A549 (cell line): ENCODE measurements at regions not wholly inside any gene's neighbourhood (a gene's known extent, or its start where the extent isn't known, plus 50 kb on each side); places are given as distances from the start of the nearest gene placed in this dataset.

Experiments
- ATAC-seq, 2 experiments: fragments of 200-7000 bp in 1 of 2; fragments of >200 bp in 1 of 2; cut with Nextera tagmentation in 1 of 2; cut with Tn5 transposase in 1 of 2; 3 replicates each; pipeline versions ENCODE4 v1.8.0 to v1.9.1; 2018 to 2020; ENCODE audit warnings: mild to moderate bottlenecking in 1 of 2, moderate library complexity in 1 of 2
- CTCF ChIA-PET: fragments of 300-600 bp; sonication (Branson Sonifier 250); formaldehyde crosslinking; extraction: SDS; loops from one replicate; lab custom pipeline; 2021; ENCODE audit warnings: antibody characterized with exemption, inconsistent platforms; lab: Yijun Ruan, JAX
- POLR2A ChIA-PET: fragments of 350-600 bp; formaldehyde crosslinking; extraction: SDS; loops from one replicate; lab custom pipeline; 2021; ENCODE audit warnings: antibody characterized with exemption, inconsistent platforms; lab: Yijun Ruan, JAX
- DNase-seq, 2 experiments: peaks; one replicate each; pipeline versions ENCODE4 v3.0.0 to v3.0.0-alpha.2; 2011 to 2016; ENCODE audit warnings: low read depth in 1 of 2, low spot score in 1 of 2
- FAIRE-seq: peaks from 2 replicates; lab custom pipeline; 2011; peaks lifted over from hg19 to GRCh38; lab: Jason Lieb, UNC
- H3K27ac ChIP-seq, 2 experiments: fragments of >200 bp; sonication (Bioruptor Twin); formaldehyde crosslinking; 3 replicates each; pipeline ENCODE4 v1.5.1; 2016 to 2017
- H3K4me1 ChIP-seq: fragments of >200 bp; sonication (Bioruptor Twin); formaldehyde crosslinking; 3 replicates; pipeline ENCODE4 v1.6.1; 2016
- H3K4me2 ChIP-seq: fragments of >200 bp; sonication (Bioruptor Twin); formaldehyde crosslinking; 3 replicates; pipeline ENCODE4 v1.6.1; 2016
- H3K4me3 ChIP-seq: fragments of >200 bp; sonication (Bioruptor Twin); formaldehyde crosslinking; 3 replicates; pipeline ENCODE4 v1.5.1; 2016
- H3K9me3 ChIP-seq: fragments of >200 bp; sonication (Bioruptor Twin); formaldehyde crosslinking; 3 replicates; pipeline ENCODE4 v1.6.1; 2016
- CBX2 ChIP-seq: fragments of 200-600 bp; sonication (generic); IDR thresholded peaks from 2 replicates; pipeline ENCODE4 v1.6.1; 2016; ENCODE audit warnings: low read depth, mild to moderate bottlenecking, borderline replicate concordance
- CBX8 ChIP-seq: fragments of 200-600 bp; sonication (generic); IDR thresholded peaks from 2 replicates; pipeline ENCODE4 v1.6.1; 2016
- CHD2 ChIP-seq: fragments of 150-350 bp; IDR thresholded peaks from 2 replicates; pipeline ENCODE4 v1.6.1; 2014; ENCODE audit warnings: low read length; ENCODE audit not compliant: partially characterized antibody
- CTCF ChIP-seq: fragments of >200 bp; sonication (Bioruptor Twin); formaldehyde crosslinking; IDR thresholded peaks from 3 replicates; pipeline ENCODE4 v1.5.1; 2016
- EHMT2 ChIP-seq: fragments of 200-600 bp; sonication (generic); IDR thresholded peaks from 2 replicates; pipeline ENCODE4 v1.6.1; 2016; ENCODE audit warnings: antibody characterized with exemption, low read depth, mild to moderate bottlenecking, moderate library complexity
- HEYL ChIP-seq: fragments of 250-450 bp; sonication (Bioruptor Pico); IDR thresholded peaks from 2 replicates; pipeline ENCODE4 v1.8.0; 2021; ENCODE audit warnings: mild to moderate bottlenecking, moderate library complexity
- HOXA7 ChIP-seq: fragments of 250-450 bp; sonication (Bioruptor Pico); IDR thresholded peaks from 2 replicates; pipeline ENCODE4 v1.5.0; 2020; ENCODE audit warnings: mild to moderate bottlenecking, moderate library complexity
- HOXB13 ChIP-seq: fragments of 250-450 bp; sonication (Bioruptor Pico); IDR thresholded peaks from 2 replicates; pipeline ENCODE4 v1.5.0; 2020; ENCODE audit warnings: low read depth, mild to moderate bottlenecking, moderate library complexity
- JUN ChIP-seq, 2 experiments: fragments of >200 bp; sonication (Bioruptor Twin); formaldehyde crosslinking; IDR thresholded peaks; 2 replicates in 1 of 2; 3 replicates in 1 of 2; pipeline ENCODE4 v1.6.1; 2016 to 2017
- JUNB ChIP-seq: fragments of >200 bp; sonication (Bioruptor Twin); formaldehyde crosslinking; IDR thresholded peaks from 2 replicates; pipeline ENCODE4 v1.6.1; 2016
- KDM1A ChIP-seq: fragments of 200-600 bp; sonication (generic); IDR thresholded peaks from 2 replicates; pipeline ENCODE4 v1.6.1; 2016; ENCODE audit warnings: low read depth, mild to moderate bottlenecking
- KDM5A ChIP-seq: fragments of 200-600 bp; sonication (generic); IDR thresholded peaks from 2 replicates; pipeline ENCODE4 v1.6.1; 2016; ENCODE audit warnings: antibody characterized with exemption, mild to moderate bottlenecking
- MAFK ChIP-seq: fragments of 450-650 bp; IDR thresholded peaks from 2 replicates; pipeline ENCODE4 v1.6.1; 2014; ENCODE audit not compliant: partially characterized antibody
- NPAS2 ChIP-seq: fragments of 250-450 bp; sonication (Bioruptor Pico); IDR thresholded peaks from 2 replicates; pipeline ENCODE4 v1.8.0; 2022; ENCODE audit warnings: mild to moderate bottlenecking, moderate library complexity, borderline replicate concordance
- PHF8 ChIP-seq: fragments of 200-600 bp; sonication (generic); IDR thresholded peaks from 2 replicates; pipeline ENCODE4 v1.6.1; 2016; ENCODE audit warnings: low read depth, mild to moderate bottlenecking, antibody characterized with exemption, moderate library complexity, borderline replicate concordance
- RARB ChIP-seq: fragments of 250-450 bp; sonication (Bioruptor Pico); IDR thresholded peaks from 2 replicates; pipeline ENCODE4 v1.8.0; 2021; ENCODE audit warnings: mild to moderate bottlenecking, moderate library complexity
- SREBF2 ChIP-seq: fragments of 450-650 bp; IDR thresholded peaks from 2 replicates; pipeline ENCODE4 v1.6.1; 2014; ENCODE audit warnings: mild to moderate bottlenecking, moderate library complexity
- TP53 ChIP-seq: fragments of 250-450 bp; sonication (Bioruptor Pico); IDR thresholded peaks from 2 replicates; pipeline ENCODE4 v1.5.0; 2021; ENCODE audit warnings: mild to moderate bottlenecking, moderate library complexity
- ZC3H11A ChIP-seq: fragments of 450-650 bp; IDR thresholded peaks from 2 replicates; pipeline ENCODE4 v1.6.1; 2014; ENCODE audit warnings: antibody characterized with exemption, mild to moderate bottlenecking
- ZFP36 ChIP-seq: fragments of 450-650 bp; IDR thresholded peaks from 2 replicates; pipeline ENCODE4 v1.6.1; 2014; ENCODE audit warnings: borderline replicate concordance; ENCODE audit not compliant: partially characterized antibody
- ZNF302 ChIP-seq: fragments of 250-450 bp; sonication (Bioruptor Pico); IDR thresholded peaks from 2 replicates; pipeline ENCODE4 v1.9.0; 2021; ENCODE audit warnings: inconsistent platforms, mild to moderate bottlenecking, moderate library complexity
- ZSCAN20 ChIP-seq: fragments of 250-450 bp; sonication (Bioruptor Pico); IDR thresholded peaks from 2 replicates; pipeline ENCODE4 v1.8.0; 2022; ENCODE audit warnings: mild to moderate bottlenecking, moderate library complexity
- WGBS: methylation state at CpG from one replicate; pipeline ENCODE4 v1.1.6; 2017; ENCODE audit errors: missing lambda C conversion rate; 5-methylcytosine and 5-hydroxymethylcytosine counted together
- TF ChIP-seq, protein P1 (sequence below): fragments of 200-600 bp; sonication (generic); IDR thresholded peaks from 2 replicates; pipeline ENCODE4 v1.6.1; 2016; ENCODE audit warnings: antibody characterized with exemption, mild to moderate bottlenecking, moderate library complexity
- TF ChIP-seq, protein P2 (sequence below): fragments of 150-350 bp; IDR thresholded peaks from 2 replicates; pipeline ENCODE4 v1.6.1; 2014; ENCODE audit warnings: low read depth, mild to moderate bottlenecking, low read length
- TF ChIP-seq, protein P3 (sequence below): fragments of 250-450 bp; sonication (Bioruptor Pico); IDR thresholded peaks from 2 replicates; pipeline ENCODE4 v1.5.0; 2020; ENCODE audit warnings: low read depth, mild to moderate bottlenecking, moderate library complexity

GRCh38 chr16:5722116-5722619, 624.6 kb upstream of the EEF2KMT start:
- CTCF ChIA-PET: no interaction called here
- Histone ChIP-seq H3K9me3 (no peaks in the 10 kb centered on the region), H3K4me3 (no peak overlapping the region), H3K4me2 (no peak overlapping the region), H3K27ac (no peak overlapping the region), H3K4me1 (no peaks in the 10 kb centered on the region)
- WGBS: 20% methylated on average over 5 of the region's 5 CpGs
- ATAC-seq (no peak), FAIRE-seq (no peak), DNase-seq (no peak)
- POLR2A ChIA-PET: no interaction called here
- TF ChIP-seq CHD2 (no peak), HEYL (no peak), CBX8 (no peak), CTCF (no peak), RARB (CRISPR knock-in tag) (no peak), KDM5A (no peak), SREBF2 (no peak), ZNF302 (CRISPR knock-in tag) (no peak), JUN (IDR thresholded peaks at IDR 0.05) (no peak), JUNB (no peak)
- TF ChIP-seq, protein P1, sequence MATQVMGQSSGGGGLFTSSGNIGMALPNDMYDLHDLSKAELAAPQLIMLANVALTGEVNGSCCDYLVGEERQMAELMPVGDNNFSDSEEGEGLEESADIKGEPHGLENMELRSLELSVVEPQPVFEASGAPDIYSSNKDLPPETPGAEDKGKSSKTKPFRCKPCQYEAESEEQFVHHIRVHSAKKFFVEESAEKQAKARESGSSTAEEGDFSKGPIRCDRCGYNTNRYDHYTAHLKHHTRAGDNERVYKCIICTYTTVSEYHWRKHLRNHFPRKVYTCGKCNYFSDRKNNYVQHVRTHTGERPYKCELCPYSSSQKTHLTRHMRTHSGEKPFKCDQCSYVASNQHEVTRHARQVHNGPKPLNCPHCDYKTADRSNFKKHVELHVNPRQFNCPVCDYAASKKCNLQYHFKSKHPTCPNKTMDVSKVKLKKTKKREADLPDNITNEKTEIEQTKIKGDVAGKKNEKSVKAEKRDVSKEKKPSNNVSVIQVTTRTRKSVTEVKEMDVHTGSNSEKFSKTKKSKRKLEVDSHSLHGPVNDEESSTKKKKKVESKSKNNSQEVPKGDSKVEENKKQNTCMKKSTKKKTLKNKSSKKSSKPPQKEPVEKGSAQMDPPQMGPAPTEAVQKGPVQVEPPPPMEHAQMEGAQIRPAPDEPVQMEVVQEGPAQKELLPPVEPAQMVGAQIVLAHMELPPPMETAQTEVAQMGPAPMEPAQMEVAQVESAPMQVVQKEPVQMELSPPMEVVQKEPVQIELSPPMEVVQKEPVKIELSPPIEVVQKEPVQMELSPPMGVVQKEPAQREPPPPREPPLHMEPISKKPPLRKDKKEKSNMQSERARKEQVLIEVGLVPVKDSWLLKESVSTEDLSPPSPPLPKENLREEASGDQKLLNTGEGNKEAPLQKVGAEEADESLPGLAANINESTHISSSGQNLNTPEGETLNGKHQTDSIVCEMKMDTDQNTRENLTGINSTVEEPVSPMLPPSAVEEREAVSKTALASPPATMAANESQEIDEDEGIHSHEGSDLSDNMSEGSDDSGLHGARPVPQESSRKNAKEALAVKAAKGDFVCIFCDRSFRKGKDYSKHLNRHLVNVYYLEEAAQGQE: no peak

GRCh38 chr16:5715155-5715554, 617.6 kb upstream of the EEF2KMT start:
- TF ChIP-seq ZC3H11A (no peak), PHF8 (no peak), HOXA7 (CRISPR knock-in tag) (no peak), KDM5A (no peak), CBX2 (no peak), HEYL (no peak), TP53 (CRISPR knock-in tag) (no peak), MAFK (no peak), HOXB13 (CRISPR knock-in tag) (no peak), ZSCAN20 (no peak), ZFP36 (no peak), EHMT2 (no peak), KDM1A (no peak), JUNB (no peak), NPAS2 (CRISPR knock-in tag) (no peak)
- TF ChIP-seq, protein P2, sequence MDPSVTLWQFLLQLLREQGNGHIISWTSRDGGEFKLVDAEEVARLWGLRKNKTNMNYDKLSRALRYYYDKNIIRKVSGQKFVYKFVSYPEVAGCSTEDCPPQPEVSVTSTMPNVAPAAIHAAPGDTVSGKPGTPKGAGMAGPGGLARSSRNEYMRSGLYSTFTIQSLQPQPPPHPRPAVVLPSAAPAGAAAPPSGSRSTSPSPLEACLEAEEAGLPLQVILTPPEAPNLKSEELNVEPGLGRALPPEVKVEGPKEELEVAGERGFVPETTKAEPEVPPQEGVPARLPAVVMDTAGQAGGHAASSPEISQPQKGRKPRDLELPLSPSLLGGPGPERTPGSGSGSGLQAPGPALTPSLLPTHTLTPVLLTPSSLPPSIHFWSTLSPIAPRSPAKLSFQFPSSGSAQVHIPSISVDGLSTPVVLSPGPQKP: no peak
- TF ChIP-seq, protein P3, sequence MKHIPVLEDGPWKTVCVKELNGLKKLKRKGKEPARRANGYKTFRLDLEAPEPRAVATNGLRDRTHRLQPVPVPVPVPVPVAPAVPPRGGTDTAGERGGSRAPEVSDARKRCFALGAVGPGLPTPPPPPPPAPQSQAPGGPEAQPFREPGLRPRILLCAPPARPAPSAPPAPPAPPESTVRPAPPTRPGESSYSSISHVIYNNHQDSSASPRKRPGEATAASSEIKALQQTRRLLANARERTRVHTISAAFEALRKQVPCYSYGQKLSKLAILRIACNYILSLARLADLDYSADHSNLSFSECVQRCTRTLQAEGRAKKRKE (CRISPR knock-in tag): no peak
- TF ChIP-seq, protein P1: no peak
- TF ChIP-seq, all 56 proteins: peak for 0
- FAIRE-seq (no peak), ATAC-seq (no peak), DNase-seq (no peak)
- no peak overlapping the region for H3K4me2 ChIP-seq
- no peaks in the 10 kb centered on the region for H3K4me1 ChIP-seq
- WGBS: 3% methylated on average over 2 of the region's 2 CpGs
- H3K4me3 ChIP-seq: no peak overlapping the region
- H3K27ac ChIP-seq: no peak overlapping the region
- POLR2A ChIA-PET: no interaction called here
- CTCF ChIA-PET: no interaction called here
- H3K9me3 ChIP-seq: no peaks in the 10 kb centered on the region
